DOHH2 (cell line): ENCODE measurements at regions not wholly inside any gene's neighbourhood (a gene's known extent, or its start where the extent isn't known, plus 50 kb on each side); places are given as distances from the start of the nearest gene placed in this dataset.

Experiments used
- H3F3A ChIP-seq: fragments of 200-600 bp; sonication (generic), shearing (Covaris generic); 2 replicates; pipeline ENCODE4 v1.6.0; 2016; ENCODE audit warnings: antibody characterized with exemption, mild to moderate bottlenecking; ENCODE audit not compliant: control insufficient read depth, insufficient read depth
- H3K27ac ChIP-seq: fragments of 200-600 bp; sonication (generic); 2 replicates; pipeline ENCODE4 v1.5.1; 2014; ENCODE audit warnings: low read depth, mild to moderate bottlenecking, low read length, moderate library complexity
- H3K27me3 ChIP-seq: fragments of 200-600 bp; sonication (generic); 2 replicates; pipeline ENCODE4 v1.6.1; 2014; ENCODE audit warnings: mild to moderate bottlenecking, low read length, mixed read lengths; ENCODE audit not compliant: control insufficient read depth
- H3K36me3 ChIP-seq: fragments of 200-600 bp; sonication (generic); 2 replicates; pipeline ENCODE4 v1.6.1; 2014; ENCODE audit warnings: mild to moderate bottlenecking, low read length, moderate library complexity, mixed read lengths; ENCODE audit not compliant: control insufficient read depth
- H3K4me1 ChIP-seq: fragments of 200-600 bp; sonication (generic); 2 replicates; pipeline ENCODE4 v1.6.1; 2014; ENCODE audit warnings: mild to moderate bottlenecking, low read length, mixed read lengths; ENCODE audit not compliant: control insufficient read depth
- H3K4me2 ChIP-seq: fragments of 200-600 bp; sonication (generic); 2 replicates; pipeline ENCODE4 v1.6.0; 2014; ENCODE audit warnings: mild to moderate bottlenecking, low read length, moderate library complexity
- H3K4me3 ChIP-seq: fragments of 200-600 bp; sonication (generic); 2 replicates; pipeline ENCODE4 v1.5.1; 2014; ENCODE audit warnings: mild to moderate bottlenecking, low read length, mixed read lengths
- H3K79me2 ChIP-seq: fragments of 200-600 bp; sonication (generic); 2 replicates; pipeline ENCODE4 v1.6.1; 2014; ENCODE audit warnings: mild to moderate bottlenecking, low read length, mixed read lengths; ENCODE audit not compliant: control insufficient read depth
- H3K9me2 ChIP-seq: fragments of 200-600 bp; sonication (generic); replicated peaks from 2 replicates; pipeline ENCODE4 v1.6.1; 2014; ENCODE audit warnings: mild to moderate bottlenecking, low read length, mixed read lengths; ENCODE audit not compliant: control insufficient read depth
- H3K9me3 ChIP-seq: fragments of 200-600 bp; sonication (generic); 2 replicates; pipeline ENCODE4 v1.6.1; 2014; ENCODE audit warnings: antibody characterized with exemption, low read length, mixed read lengths; ENCODE audit not compliant: control insufficient read depth, insufficient read depth
- H4K20me1 ChIP-seq: fragments of 200-600 bp; sonication (generic); 2 replicates; pipeline ENCODE4 v1.6.0; 2014; ENCODE audit warnings: low read depth, mild to moderate bottlenecking, antibody characterized with exemption, low read length, moderate library complexity; ENCODE audit not compliant: control insufficient read depth, insufficient read depth
- CTCF ChIP-seq: fragments of 200-600 bp; sonication (generic); IDR thresholded peaks from one replicate; pipeline ENCODE4 v1.5.1; 2014; ENCODE audit warnings: antibody characterized with exemption, mild to moderate bottlenecking, low read depth, low read length; ENCODE audit not compliant: poor library complexity, severe bottlenecking
- EZH2phosphoT487 ChIP-seq: fragments of 200-600 bp; sonication (generic); IDR thresholded peaks from 2 replicates; pipeline ENCODE4 v1.6.1; 2017; ENCODE audit warnings: borderline replicate concordance, mild to moderate bottlenecking, antibody characterized with exemption, low read length, moderate library complexity, mixed read lengths

- Histone ChIP-seq H4K20me1 (no peaks in the 10 kb centered on the region), H3F3A (no peaks in the 10 kb centered on the region), H3K79me2 (no peaks in the 10 kb centered on the region), H3K9me2 (no peaks in the 10 kb centered on the region), H3K36me3 (no peaks in the 10 kb centered on the region), H3K9me3 (no peaks in the 10 kb centered on the region), H3K4me2 (no peak overlapping the region), H3K4me3 (no peak overlapping the region), H3K27ac (no peak overlapping the region), H3K4me1 (no peaks in the 10 kb centered on the region), H3K27me3 (no peaks in the 10 kb centered on the region)
- TF ChIP-seq EZH2phosphoT487: no peak
- no peak for TF ChIP-seq CTCF
Observed at GRCh38 chr2:198587741-198588140, 783.3 kb downstream of the PLCL1 start.

GRCh38 chr2:198587240-198587639 lies 782.8 kb downstream of the PLCL1 start:
- Histone ChIP-seq H3K4me1 (no peaks in the 10 kb centered on the region), H4K20me1 (no peaks in the 10 kb centered on the region), H3K9me3 (no peaks in the 10 kb centered on the region), H3K79me2 (no peaks in the 10 kb centered on the region), H3F3A (no peaks in the 10 kb centered on the region), H3K27ac (no peak overlapping the region), H3K4me2 (no peak overlapping the region), H3K4me3 (no peak overlapping the region), H3K9me2 (no peaks in the 10 kb centered on the region), H3K27me3 (no peaks in the 10 kb centered on the region), H3K36me3 (no peaks in the 10 kb centered on the region)
- TF ChIP-seq EZH2phosphoT487 (no peak), CTCF (no peak)

- Histone ChIP-seq H3K27me3 (no peaks in the 10 kb centered on the region), H3K9me2 (no peaks in the 10 kb centered on the region), H3K27ac (no peak overlapping the region), H4K20me1 (no peaks in the 10 kb centered on the region), H3K79me2 (no peaks in the 10 kb centered on the region), H3K36me3 (no peaks in the 10 kb centered on the region), H3F3A (no peaks in the 10 kb centered on the region), H3K9me3 (no peaks in the 10 kb centered on the region), H3K4me2 (no peak overlapping the region), H3K4me3 (no peak overlapping the region), H3K4me1 (no peaks in the 10 kb centered on the region)
- no peak for TF ChIP-seq CTCF
- TF ChIP-seq EZH2phosphoT487: no peak
Observed at GRCh38 chr2:198571393-198571792, 767.0 kb downstream of the PLCL1 start.

GRCh38 chr2:198558176-198558575 lies 753.8 kb downstream of the PLCL1 start:
- no peaks in the 10 kb centered on the region for H3K9me2 ChIP-seq
- TF ChIP-seq EZH2phosphoT487 (no peak), CTCF (no peak)
- H3K4me2 ChIP-seq: no peak overlapping the region
- H3K27me3 ChIP-seq: no peaks in the 10 kb centered on the region
- no peaks in the 10 kb centered on the region for H3K36me3 ChIP-seq
- H4K20me1 ChIP-seq: no peaks in the 10 kb centered on the region
- no peaks in the 10 kb centered on the region for H3K79me2 ChIP-seq
- H3K9me3 ChIP-seq: no peaks in the 10 kb centered on the region
- no peak overlapping the region for H3K27ac ChIP-seq
- H3K4me3 ChIP-seq: no peak overlapping the region
- no peaks in the 10 kb centered on the region for H3K4me1 ChIP-seq
- no peaks in the 10 kb centered on the region for H3F3A ChIP-seq
